Hepatocyte (in vitro differentiated cells): ENCODE measurements at regions not wholly inside any gene's neighbourhood (a gene's known extent, or its start where the extent isn't known, plus 50 kb on each side); places are given as distances from the start of the nearest gene placed in this dataset.

Experiments
- EZH2 ChIP-seq: fragments of 200-600 bp; sonication (generic); IDR thresholded peaks from 2 replicates; pipeline ENCODE4 v1.6.1; 2016; ENCODE audit warnings: antibody characterized with exemption, mild to moderate bottlenecking, borderline replicate concordance
- EZH2phosphoT487 ChIP-seq: fragments of 200-600 bp; sonication (generic); IDR thresholded peaks from one replicate; pipeline ENCODE4 v1.6.1; 2018; ENCODE audit warnings: antibody characterized with exemption, mild to moderate bottlenecking, low read depth, moderate library complexity; ENCODE audit not compliant: unreplicated experiment, severe bottlenecking
- TF ChIP-seq, protein P1 (sequence below): fragments of 200-600 bp; sonication (generic); IDR thresholded peaks from 2 replicates; pipeline ENCODE4 v1.5.1; 2016; ENCODE audit warnings: antibody characterized with exemption, mild to moderate bottlenecking; ENCODE audit not compliant: poor library complexity

GRCh38 chr1:4263699-4264098, 363.6 kb upstream of the C1orf174 start:
- TF ChIP-seq EZH2phosphoT487, result no peak
- TF ChIP-seq, protein P1, sequence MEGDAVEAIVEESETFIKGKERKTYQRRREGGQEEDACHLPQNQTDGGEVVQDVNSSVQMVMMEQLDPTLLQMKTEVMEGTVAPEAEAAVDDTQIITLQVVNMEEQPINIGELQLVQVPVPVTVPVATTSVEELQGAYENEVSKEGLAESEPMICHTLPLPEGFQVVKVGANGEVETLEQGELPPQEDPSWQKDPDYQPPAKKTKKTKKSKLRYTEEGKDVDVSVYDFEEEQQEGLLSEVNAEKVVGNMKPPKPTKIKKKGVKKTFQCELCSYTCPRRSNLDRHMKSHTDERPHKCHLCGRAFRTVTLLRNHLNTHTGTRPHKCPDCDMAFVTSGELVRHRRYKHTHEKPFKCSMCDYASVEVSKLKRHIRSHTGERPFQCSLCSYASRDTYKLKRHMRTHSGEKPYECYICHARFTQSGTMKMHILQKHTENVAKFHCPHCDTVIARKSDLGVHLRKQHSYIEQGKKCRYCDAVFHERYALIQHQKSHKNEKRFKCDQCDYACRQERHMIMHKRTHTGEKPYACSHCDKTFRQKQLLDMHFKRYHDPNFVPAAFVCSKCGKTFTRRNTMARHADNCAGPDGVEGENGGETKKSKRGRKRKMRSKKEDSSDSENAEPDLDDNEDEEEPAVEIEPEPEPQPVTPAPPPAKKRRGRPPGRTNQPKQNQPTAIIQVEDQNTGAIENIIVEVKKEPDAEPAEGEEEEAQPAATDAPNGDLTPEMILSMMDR, result no peak
- TF ChIP-seq EZH2, result no peak
